NB4 (cell line): ENCODE measurements at regions not wholly inside any gene's neighbourhood (a gene's known extent, or its start where the extent isn't known, plus 50 kb on each side); places are given as distances from the start of the nearest gene placed in this dataset.

Experiments
- MYC ChIP-seq: IDR thresholded peaks from 2 replicates; pipeline ENCODE4 v1.6.1; 2011; ENCODE audit warnings: low read depth, low read length
- POLR2A ChIP-seq: IDR thresholded peaks from 2 replicates; pipeline ENCODE4 v1.6.1; 2011; ENCODE audit warnings: mild to moderate bottlenecking; ENCODE audit not compliant: insufficient read length; ENCODE audit errors: extremely low read depth
- TF ChIP-seq, protein P1 (sequence below): IDR thresholded peaks from one replicate; pipeline ENCODE4 v1.5.1; 2012; ENCODE audit warnings: low read depth, low read length
- TF ChIP-seq, protein P2 (sequence below): IDR thresholded peaks from 2 replicates; pipeline ENCODE4 v1.6.1; 2011; ENCODE audit warnings: low read depth, low read length

DNA sequence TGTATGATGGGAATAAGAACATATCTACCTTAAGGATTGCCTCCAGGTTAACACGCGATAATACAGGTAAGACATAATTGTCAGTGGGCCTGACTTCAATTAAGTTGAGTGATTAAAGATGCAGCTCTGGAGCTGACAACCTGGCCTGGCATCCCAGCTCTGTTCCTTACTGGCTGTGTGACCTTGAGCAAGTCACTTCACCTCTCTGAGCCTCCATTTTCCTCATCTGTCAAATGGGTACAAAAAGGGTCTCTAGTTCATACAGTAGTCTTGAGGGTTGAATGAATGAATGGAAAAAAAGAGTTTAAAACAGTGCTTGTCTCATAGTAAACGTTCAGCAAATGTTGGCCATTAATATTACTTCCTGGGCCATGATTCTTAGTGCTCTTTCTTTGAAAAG lies 213.9 kb downstream of the PHETA1 start:
- TF ChIP-seq, protein P1, sequence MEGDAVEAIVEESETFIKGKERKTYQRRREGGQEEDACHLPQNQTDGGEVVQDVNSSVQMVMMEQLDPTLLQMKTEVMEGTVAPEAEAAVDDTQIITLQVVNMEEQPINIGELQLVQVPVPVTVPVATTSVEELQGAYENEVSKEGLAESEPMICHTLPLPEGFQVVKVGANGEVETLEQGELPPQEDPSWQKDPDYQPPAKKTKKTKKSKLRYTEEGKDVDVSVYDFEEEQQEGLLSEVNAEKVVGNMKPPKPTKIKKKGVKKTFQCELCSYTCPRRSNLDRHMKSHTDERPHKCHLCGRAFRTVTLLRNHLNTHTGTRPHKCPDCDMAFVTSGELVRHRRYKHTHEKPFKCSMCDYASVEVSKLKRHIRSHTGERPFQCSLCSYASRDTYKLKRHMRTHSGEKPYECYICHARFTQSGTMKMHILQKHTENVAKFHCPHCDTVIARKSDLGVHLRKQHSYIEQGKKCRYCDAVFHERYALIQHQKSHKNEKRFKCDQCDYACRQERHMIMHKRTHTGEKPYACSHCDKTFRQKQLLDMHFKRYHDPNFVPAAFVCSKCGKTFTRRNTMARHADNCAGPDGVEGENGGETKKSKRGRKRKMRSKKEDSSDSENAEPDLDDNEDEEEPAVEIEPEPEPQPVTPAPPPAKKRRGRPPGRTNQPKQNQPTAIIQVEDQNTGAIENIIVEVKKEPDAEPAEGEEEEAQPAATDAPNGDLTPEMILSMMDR = no peak
- TF ChIP-seq POLR2A = no peak
- TF ChIP-seq, protein P2, sequence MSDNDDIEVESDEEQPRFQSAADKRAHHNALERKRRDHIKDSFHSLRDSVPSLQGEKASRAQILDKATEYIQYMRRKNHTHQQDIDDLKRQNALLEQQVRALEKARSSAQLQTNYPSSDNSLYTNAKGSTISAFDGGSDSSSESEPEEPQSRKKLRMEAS = no peak
- TF ChIP-seq MYC = no peak
